ENCODE measurements at regions not wholly inside any gene's neighbourhood (a gene's known extent, or its start where the extent isn't known, plus 50 kb on each side); places are given as distances from the start of the nearest gene placed in this dataset.

GRCh38 chr3:161573136-161573535, 76.5 kb downstream of the OTOL1 start:
- H3K9ac ChIP-seq (ENCODE audit: low read length) = no peak overlapping the region
- H3K27ac ChIP-seq (ENCODE audit: low read length) = no peak overlapping the region
- no peak for TF ChIP-seq EZH2phosphoT487 (IDR thresholded peaks at IDR 0.05; ENCODE audit: borderline replicate concordance, low read length)
- TF ChIP-seq EZH2 (IDR thresholded peaks at IDR 0.05; ENCODE audit: low read length, unreplicated experiment) = no peak
- no peak for TF ChIP-seq CTCF (conservative IDR thresholded peaks at IDR 0.05; ENCODE audit: low read depth, low read length)
- H3K9me2 ChIP-seq (replicated peaks; ENCODE audit: low read length) = no peaks in the 10 kb centered on the region
- no peaks in the 10 kb centered on the region for H3K9me3 ChIP-seq (ENCODE audit: low read length)
- DNase-seq = no peak
- CTCF ChIA-PET = no interaction called here
- H3K4me2 ChIP-seq (ENCODE audit: low read length) = no peak overlapping the region
- H3K27me3 ChIP-seq (ENCODE audit: low read length) = no peaks in the 10 kb centered on the region
- peaks cover 18% of the 10 kb centered on the region for H3K4me1 ChIP-seq (ENCODE audit: insufficient read depth, low read length)
- H3K4me3 ChIP-seq (ENCODE audit: low read length) = no peak overlapping the region
- H3K79me2 ChIP-seq (ENCODE audit: low read length) = no peaks in the 10 kb centered on the region
- no peaks in the 10 kb centered on the region for H3F3A ChIP-seq (ENCODE audit: low read length, unreplicated experiment)
- H3K36me3 ChIP-seq (ENCODE audit: low read depth, low read length) = no peaks in the 10 kb centered on the region
- ATAC-seq = no peak
- no peaks in the 10 kb centered on the region for H4K20me1 ChIP-seq (ENCODE audit: low read length)
- no TSS peak for BruUV-seq (replicated peaks)
- POLR2A ChIA-PET (ENCODE audit: unreplicated experiment) = no interaction called here
- no peak overlapping the region for H2AFZ ChIP-seq (ENCODE audit: low read length)
- intact Hi-C loops (cut with micrococcal nuclease) = no loop called here

GRCh38 chr3:161575901-161576300, 79.3 kb downstream of the OTOL1 start:
- H3K9me3 ChIP-seq (ENCODE audit: low read length) = no peaks in the 10 kb centered on the region
- H3K79me2 ChIP-seq (ENCODE audit: low read length) = no peaks in the 10 kb centered on the region
- no peak overlapping the region for H3K9ac ChIP-seq (ENCODE audit: low read length)
- H3K27me3 ChIP-seq (ENCODE audit: low read length) = no peaks in the 10 kb centered on the region
- no peak overlapping the region for H3K4me2 ChIP-seq (ENCODE audit: low read length)
- no peak overlapping the region for H3K27ac ChIP-seq (ENCODE audit: low read length)
- no peaks in the 10 kb centered on the region for H4K20me1 ChIP-seq (ENCODE audit: low read length)
- no peak for ATAC-seq
- H3F3A ChIP-seq (ENCODE audit: low read length, unreplicated experiment) = no peaks in the 10 kb centered on the region
- TF ChIP-seq EZH2 (IDR thresholded peaks at IDR 0.05; ENCODE audit: low read length, unreplicated experiment) (no peak), CTCF (conservative IDR thresholded peaks at IDR 0.05; ENCODE audit: low read depth, low read length) (no peak), EZH2phosphoT487 (IDR thresholded peaks at IDR 0.05; ENCODE audit: borderline replicate concordance, low read length) (no peak)
- H3K4me3 ChIP-seq (ENCODE audit: low read length) = no peak overlapping the region
- no peak overlapping the region for H2AFZ ChIP-seq (ENCODE audit: low read length)
- no peaks in the 10 kb centered on the region for H3K36me3 ChIP-seq (ENCODE audit: low read depth, low read length)
- DNase-seq = no peak
- peaks cover 18% of the 10 kb centered on the region for H3K4me1 ChIP-seq (ENCODE audit: insufficient read depth, low read length)
- CTCF ChIA-PET = no interaction called here
- no peaks in the 10 kb centered on the region for H3K9me2 ChIP-seq (replicated peaks; ENCODE audit: low read length)
- no TSS peak for BruUV-seq (replicated peaks)
- POLR2A ChIA-PET (ENCODE audit: unreplicated experiment) = no interaction called here
- intact Hi-C loops (cut with micrococcal nuclease) = no loop called here

- Histone ChIP-seq H3K4me1 (ENCODE audit: insufficient read depth, low read length) (peaks cover 18% of the 10 kb centered on the region), H4K20me1 (ENCODE audit: low read length) (no peaks in the 10 kb centered on the region), H3K9me2 (replicated peaks; ENCODE audit: low read length) (no peaks in the 10 kb centered on the region), H2AFZ (ENCODE audit: low read length) (no peak overlapping the region; the same call in 1 of the 2 replicates), H3K79me2 (ENCODE audit: low read length) (no peaks in the 10 kb centered on the region), H3K9ac (ENCODE audit: low read length) (peak overlapping the region; percentile 18; the same call in 1 of the 2 replicates), H3K36me3 (ENCODE audit: low read depth, low read length) (no peaks in the 10 kb centered on the region), H3K27ac (ENCODE audit: low read length) (peak overlapping the region; percentile 70), H3K4me2 (ENCODE audit: low read length) (peak overlapping the region; percentile 79), H3K4me3 (ENCODE audit: low read length) (peak overlapping the region; percentile 50; the same call in 1 of the 2 replicates), H3K9me3 (ENCODE audit: low read length) (no peaks in the 10 kb centered on the region), H3F3A (ENCODE audit: low read length, unreplicated experiment) (no peaks in the 10 kb centered on the region), H3K27me3 (ENCODE audit: low read length) (no peaks in the 10 kb centered on the region)
- CTCF ChIA-PET = no interaction called here
- TF ChIP-seq CTCF (conservative IDR thresholded peaks at IDR 0.05; ENCODE audit: low read depth, low read length) (no peak), EZH2phosphoT487 (IDR thresholded peaks at IDR 0.05; ENCODE audit: borderline replicate concordance, low read length) (no peak)
- intact Hi-C loops (cut with micrococcal nuclease) = no loop called here
- POLR2A ChIA-PET (ENCODE audit: unreplicated experiment) = no interaction called here
- DNase-seq = no peak
- ATAC-seq = no peak
- no TSS peak for BruUV-seq (replicated peaks)
These were observed 79.7 kb downstream of the OTOL1 start for GRCh38 chr3:161576311-161576710.
